ENCODE measurements at regions not wholly inside any gene's neighbourhood (a gene's known extent, or its start where the extent isn't known, plus 50 kb on each side); places are given as distances from the start of the nearest gene placed in this dataset.

DNA sequence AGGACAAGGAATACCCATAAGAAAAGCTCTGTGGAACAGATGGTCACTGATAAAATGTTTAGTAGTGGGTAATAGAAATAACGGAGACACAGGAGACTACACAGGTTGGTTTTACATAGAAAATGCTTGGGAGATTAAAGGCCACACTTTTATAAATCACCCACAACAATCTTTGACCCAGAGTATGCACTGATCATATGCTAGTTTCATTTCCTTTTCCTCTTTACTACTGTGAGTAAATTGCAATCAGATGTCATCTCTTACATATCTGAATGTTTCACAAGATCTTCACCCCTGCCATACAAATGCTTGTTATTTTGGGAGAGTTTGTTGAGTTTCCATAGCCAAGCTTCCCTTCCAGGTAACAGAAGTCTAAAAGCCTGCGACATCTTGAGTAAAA, 978.4 kb upstream of the KLHL29 start:
- TF ChIP-seq, protein P1, sequence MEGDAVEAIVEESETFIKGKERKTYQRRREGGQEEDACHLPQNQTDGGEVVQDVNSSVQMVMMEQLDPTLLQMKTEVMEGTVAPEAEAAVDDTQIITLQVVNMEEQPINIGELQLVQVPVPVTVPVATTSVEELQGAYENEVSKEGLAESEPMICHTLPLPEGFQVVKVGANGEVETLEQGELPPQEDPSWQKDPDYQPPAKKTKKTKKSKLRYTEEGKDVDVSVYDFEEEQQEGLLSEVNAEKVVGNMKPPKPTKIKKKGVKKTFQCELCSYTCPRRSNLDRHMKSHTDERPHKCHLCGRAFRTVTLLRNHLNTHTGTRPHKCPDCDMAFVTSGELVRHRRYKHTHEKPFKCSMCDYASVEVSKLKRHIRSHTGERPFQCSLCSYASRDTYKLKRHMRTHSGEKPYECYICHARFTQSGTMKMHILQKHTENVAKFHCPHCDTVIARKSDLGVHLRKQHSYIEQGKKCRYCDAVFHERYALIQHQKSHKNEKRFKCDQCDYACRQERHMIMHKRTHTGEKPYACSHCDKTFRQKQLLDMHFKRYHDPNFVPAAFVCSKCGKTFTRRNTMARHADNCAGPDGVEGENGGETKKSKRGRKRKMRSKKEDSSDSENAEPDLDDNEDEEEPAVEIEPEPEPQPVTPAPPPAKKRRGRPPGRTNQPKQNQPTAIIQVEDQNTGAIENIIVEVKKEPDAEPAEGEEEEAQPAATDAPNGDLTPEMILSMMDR (IDR thresholded peaks at IDR 0.05 in 2 of 3, conservative IDR thresholded peaks at IDR 0.05 in 1 of 3; ENCODE audit: borderline replicate concordance in 1 of 3, insufficient read depth in 1 of 3, low read depth in 2 of 3, low read length in 2 of 3): no peak
- TF ChIP-seq TCF7L2 (IDR thresholded peaks at IDR 0.05; ENCODE audit: borderline replicate concordance, extremely low read depth, insufficient read depth, insufficient read length) (no peak), EZH2phosphoT487 (IDR thresholded peaks at IDR 0.05; ENCODE audit: borderline replicate concordance) (no peak), POLR2A (IDR thresholded peaks at IDR 0.05; ENCODE audit: borderline replicate concordance, extremely low read depth, insufficient read depth, insufficient read length) (no peak), FOSL1 (IDR thresholded peaks at IDR 0.05; ENCODE audit: low read depth) (no peak)
- TF ChIP-seq, protein P2, sequence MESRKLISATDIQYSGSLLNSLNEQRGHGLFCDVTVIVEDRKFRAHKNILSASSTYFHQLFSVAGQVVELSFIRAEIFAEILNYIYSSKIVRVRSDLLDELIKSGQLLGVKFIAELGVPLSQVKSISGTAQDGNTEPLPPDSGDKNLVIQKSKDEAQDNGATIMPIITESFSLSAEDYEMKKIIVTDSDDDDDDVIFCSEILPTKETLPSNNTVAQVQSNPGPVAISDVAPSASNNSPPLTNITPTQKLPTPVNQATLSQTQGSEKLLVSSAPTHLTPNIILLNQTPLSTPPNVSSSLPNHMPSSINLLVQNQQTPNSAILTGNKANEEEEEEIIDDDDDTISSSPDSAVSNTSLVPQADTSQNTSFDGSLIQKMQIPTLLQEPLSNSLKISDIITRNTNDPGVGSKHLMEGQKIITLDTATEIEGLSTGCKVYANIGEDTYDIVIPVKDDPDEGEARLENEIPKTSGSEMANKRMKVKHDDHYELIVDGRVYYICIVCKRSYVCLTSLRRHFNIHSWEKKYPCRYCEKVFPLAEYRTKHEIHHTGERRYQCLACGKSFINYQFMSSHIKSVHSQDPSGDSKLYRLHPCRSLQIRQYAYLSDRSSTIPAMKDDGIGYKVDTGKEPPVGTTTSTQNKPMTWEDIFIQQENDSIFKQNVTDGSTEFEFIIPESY (IDR thresholded peaks at IDR 0.05; ENCODE audit: extremely low read depth, insufficient replicate concordance, low read length): no peak
